COLO668 (cell line): ENCODE measurements at regions not wholly inside any gene's neighbourhood (a gene's known extent, or its start where the extent isn't known, plus 50 kb on each side); places are given as distances from the start of the nearest gene placed in this dataset.

ENCODE experiments used
- DNase-seq: peaks from one replicate; lab custom pipeline; 2025; ENCODE audit not compliant: unreplicated experiment; lab: John Stamatoyannopoulos, UW

DNA sequence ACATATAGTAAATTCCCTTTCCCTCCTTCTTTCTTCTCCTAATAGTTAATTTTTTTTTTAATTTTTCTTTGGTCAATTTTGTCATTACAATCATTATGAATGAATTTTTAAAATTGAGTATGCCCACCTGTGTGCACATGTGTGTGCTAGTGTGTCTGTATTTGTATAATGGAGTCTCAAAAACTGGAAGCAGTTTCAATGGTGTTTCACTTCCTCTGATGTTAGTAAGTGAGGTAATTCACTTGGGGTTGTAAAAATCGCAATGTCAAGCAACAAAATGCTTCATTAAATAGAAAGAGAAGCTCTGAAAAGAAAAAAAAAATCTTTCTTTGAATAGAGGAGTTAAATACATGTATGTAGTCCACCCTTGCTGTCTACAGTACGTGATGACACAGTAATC is 1467.6 kb upstream of the NUDT12 start:
- no peak for DNase-seq

DNA sequence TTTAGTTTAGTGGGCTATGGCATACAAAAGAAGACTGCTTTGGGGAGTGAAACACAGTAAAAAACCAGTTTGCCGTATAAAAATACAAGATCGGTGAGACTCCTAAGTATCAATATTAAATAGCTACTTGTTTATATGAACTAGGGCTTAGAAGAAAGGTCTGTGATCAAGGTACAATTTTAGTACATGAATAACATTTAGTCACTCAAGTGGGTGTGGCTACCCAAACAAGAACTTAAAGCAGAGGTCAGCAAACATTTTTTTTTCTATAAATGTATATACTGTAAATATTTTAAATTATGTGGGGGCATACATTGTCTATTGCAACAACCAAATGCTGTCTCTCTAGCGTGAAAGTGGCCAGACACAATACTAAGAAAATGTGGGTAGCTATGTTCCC is 1452.5 kb upstream of the NUDT12 start:
- DNase-seq = no peak

DNA sequence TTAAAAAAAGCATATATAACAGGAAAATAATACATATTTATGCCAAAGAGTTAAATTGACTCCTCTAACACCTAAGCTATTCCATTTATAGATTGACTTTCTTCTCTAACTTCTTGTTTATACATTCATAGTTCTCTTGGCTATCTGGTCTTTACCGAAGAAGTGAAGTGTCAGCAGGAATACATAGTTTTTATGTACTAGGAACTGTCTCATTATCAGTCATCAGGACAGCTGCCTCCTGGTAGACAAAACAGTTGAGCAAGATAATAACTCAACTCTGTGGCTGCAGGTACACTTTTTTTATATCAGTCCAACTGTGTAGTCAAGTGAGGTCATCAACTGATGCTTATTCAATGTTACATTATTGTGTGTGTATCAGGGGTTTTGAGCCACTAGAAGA is 1436.0 kb upstream of the NUDT12 start:
- no peak for DNase-seq

GRCh38 chr5:104998169-104998568 is 1435.6 kb upstream of the NUDT12 start:
- no peak for DNase-seq

DNA sequence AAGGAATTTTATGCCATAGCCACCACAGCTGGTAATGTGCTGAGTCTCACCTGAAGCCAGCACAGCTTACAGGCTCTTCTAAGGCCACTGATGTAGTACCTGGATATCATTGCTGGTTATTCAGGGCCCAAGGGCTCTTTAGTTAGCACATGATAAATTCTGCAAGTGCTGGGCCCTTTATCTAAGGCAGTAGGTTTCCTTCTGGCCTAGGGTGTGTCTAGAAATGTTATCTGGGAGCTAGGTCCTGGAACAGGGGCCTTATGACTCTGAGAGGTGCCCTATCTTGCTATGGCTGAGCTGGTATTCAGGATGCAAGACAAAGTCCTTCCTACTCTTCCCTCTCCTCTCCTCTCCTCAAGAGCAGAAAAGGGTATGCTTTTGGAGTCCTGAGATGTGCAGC is 1424.5 kb upstream of the NUDT12 start:
- DNase-seq = no peak

DNA sequence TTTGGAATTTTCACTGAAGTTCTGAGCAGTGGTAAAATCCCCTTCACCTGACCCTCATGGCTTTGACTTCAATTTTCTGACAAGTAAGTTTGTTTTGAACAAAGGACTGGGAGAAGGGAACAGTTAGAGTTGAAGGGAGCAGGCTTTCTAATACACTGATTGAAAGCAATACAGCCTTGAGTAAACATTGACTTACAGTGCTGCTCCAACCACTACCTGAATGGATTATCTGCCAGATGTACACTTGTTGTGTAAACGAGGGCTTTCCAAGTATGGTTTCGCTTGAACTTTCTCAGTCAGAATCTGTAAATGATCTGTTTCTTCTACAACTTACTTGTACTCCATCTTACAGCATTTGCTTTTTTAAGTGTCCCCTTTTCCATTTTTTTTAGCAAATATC is 1414.9 kb upstream of the NUDT12 start:
- no peak for DNase-seq

DNA sequence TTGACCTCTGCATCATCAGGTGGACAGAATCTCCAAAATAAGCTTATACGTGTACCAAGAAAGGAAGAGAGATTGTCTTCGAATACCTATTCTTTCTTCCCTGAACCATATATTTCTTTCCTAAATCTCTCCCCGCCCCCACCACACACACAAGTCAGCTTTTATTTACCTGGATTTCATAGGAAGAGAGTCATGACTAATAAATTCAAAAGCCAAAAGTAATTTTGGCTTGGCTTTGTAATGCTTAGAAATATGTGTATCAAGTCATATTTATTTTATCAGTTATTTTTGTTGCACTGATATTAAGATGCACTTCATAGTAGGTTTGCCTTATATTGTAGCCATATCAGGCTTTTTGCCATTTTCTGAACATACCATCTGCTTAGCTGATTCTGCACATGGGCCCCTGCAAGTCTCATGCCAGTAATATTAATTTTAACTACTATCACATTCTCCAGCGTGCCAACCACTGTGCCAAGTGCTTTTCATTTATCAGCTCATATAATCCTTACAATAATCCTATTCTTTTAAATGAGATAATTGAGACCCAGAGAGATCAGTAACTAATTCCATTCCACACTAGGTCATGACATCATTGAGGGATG is 1405.3 kb upstream of the NUDT12 start:
- DNase-seq = no peak

GRCh38 chr5:104965006-104965405 is 1402.4 kb upstream of the NUDT12 start:
- DNase-seq = no peak

DNA sequence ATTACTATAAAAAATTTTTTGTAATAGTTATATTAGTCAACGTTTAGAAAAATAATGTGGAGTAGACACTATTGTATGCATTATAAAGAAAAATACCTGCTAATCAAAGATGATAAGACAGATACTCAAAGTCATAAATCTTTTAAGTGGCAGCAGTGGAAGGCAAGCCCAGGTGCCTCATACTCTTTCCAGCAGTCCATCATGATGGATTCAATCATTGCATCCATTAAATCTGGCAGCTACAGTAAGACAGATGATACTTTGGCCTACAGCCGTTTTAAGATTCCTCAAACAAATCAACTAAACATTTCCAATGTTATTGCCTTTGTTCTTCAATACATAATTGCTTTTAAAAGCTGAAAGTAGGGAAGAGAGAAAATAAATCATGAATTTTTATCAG is 1392.9 kb upstream of the NUDT12 start:
- no peak for DNase-seq

GRCh38 chr5:104952876-104953275 is 1390.3 kb upstream of the NUDT12 start:
- no peak for DNase-seq

DNA sequence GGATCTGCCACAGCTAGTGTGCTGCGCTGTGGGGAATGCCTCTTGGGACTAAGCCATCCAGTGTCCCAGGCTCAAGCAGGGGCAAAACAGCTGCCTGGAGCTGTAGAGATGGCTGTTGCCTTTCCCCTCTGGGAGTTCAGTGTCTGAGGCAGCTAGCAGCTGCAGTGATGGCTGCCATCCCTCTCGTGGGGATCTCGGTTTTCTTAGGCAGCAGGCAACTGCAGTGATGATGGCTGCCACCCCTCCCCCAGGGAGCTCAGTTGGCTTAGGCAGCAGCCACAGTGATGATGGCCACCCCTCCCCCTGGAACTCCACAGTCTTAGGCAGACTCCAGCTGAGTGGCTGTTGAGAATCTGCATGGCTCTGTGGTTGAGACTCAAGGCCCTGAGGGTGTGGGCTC is 1389.2 kb upstream of the NUDT12 start:
- no peak for DNase-seq

DNA sequence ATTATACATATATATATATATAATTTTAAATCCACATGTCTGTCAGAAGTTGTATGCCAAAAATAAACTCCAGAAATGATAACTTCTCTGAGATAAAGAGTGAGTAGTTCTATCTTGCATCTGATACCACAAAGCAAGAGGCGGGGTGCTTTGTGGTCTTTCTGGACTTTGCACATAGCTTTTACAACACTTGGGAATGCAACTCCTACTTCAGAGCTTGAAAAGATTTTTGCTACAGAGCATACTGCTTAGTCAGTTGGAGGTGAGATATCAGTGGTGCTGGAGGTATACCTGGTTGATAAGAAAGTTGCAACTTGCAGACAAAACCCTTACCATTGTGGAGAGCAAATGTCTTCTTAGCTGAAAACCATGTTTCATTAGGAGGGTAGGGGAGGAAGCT is 1384.5 kb upstream of the NUDT12 start:
- DNase-seq = no peak

- DNase-seq = no peak
Observed at GRCh38 chr5:104942735-104943134, 1380.1 kb upstream of the NUDT12 start.

DNA sequence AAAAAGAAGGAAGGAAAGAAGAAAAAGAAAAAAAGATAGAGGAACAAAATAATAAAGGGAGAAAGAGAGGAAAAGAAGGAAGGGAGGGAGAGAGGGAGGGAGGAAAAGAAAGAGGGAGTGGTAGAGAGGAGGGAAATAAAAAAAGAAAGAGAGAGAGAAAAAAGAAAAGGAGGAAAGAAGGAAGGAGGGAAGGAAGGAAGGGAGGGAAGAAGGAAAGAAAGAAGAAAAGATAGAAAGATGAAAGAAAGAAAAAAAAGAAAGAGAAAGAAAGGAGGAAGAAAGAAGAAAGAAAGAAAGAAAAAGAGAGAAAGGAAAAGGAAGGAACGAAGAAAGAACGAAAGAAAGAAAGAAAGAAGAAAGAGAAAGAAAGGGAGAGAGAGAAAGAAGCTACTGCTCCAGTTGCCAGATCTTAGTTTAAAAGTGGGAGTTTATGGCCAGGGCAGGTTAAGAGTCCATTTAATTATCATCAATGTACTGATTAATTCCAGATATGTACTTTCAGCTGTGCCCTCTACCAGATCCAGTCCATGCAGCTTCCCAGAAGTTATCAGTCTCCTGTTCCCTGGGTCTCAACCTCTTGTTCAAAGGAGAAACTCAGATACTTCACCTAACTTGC is 1378.5 kb upstream of the NUDT12 start:
- no peak for DNase-seq

DNA sequence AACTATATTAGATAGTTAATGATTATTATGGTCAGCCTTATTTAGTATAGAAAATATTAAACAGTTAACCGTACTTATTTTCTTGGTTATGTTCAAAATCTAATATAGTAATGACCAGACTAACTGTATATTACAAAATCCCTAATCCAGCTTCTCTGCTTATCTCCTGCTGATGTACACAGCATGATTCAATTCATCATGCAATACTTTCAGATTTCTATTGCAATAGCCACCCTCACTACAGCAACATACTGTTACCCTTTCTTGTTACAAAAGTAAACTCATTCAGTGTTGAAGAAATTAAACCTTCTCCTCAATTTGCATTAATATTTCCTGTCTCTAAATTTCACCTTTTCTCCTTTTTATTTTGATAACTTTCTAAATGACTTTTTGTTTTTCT is 1375.0 kb upstream of the NUDT12 start:
- DNase-seq = no peak

- no peak for DNase-seq
Observed at GRCh38 chr5:104932431-104932830, 1369.8 kb upstream of the NUDT12 start.

GRCh38 chr5:104928906-104929520 is 1366.4 kb upstream of the NUDT12 start:
- DNase-seq = no peak

DNA sequence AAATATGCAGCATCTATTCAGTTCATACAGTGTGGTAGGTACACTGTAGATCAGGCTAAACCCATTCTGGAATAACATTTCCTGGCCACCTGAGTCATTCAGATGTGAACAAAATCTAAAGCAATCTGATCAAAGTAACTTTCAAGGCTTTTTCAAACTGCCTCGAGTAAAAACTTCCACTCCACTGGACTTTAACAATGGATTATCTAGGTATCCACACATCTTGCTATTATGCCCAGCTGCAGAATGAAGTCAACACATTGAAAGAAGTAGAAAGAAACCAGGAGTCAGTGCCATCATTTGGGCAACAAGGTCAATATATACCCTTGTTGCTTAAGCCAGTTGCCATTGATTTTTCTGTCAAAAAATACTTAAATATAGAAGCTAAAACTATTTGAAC is 1352.6 kb upstream of the NUDT12 start:
- DNase-seq = no peak

DNA sequence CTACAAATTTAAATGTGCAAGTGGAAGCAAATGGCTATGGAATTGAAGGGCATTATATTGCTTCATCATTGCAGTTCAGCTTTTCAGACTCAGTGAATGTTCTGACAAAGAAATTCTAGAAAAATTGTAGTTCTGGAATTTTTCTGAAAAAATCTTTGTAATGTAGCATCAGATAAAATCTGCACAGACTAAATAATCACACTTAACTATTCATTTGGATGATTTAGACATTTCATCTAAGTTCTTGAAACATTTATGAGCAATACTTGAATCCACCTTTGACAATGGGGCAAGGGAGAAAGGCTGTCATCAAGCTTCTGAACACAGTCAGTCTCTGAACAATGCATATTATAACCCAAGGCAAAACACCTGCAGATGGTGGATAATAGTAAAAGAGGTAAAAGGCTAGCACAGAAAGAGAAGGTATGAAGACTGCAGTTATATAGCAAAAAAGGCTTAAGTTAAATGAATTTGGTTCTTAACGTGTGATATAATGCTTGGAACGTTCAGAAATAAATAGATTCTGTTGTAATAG is 1352.0 kb upstream of the NUDT12 start:
- no peak for DNase-seq

DNA sequence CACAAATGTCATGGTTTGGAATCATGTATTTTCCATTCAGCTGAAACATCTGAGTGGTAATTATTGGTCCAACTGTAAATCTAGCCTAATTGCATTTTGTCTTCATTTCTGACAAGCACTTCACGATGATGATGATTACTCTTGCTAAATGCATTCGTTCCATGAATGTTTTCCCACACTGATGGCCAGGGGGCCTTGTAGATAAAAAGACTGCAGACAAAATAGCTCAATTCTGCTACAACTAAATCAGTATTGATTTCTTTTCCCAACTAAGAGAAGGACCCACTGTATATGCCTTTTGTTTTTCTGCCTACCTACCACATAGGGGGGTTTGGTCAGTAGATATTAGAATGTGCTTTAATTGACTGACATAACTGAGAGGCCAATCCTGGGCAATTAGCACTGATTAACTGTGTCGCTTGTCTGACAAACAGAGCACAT is 1351.3 kb upstream of the NUDT12 start:
- DNase-seq = no peak

- no peak for DNase-seq
Observed at GRCh38 chr5:104909803-104910202, 1347.2 kb upstream of the NUDT12 start.

DNA sequence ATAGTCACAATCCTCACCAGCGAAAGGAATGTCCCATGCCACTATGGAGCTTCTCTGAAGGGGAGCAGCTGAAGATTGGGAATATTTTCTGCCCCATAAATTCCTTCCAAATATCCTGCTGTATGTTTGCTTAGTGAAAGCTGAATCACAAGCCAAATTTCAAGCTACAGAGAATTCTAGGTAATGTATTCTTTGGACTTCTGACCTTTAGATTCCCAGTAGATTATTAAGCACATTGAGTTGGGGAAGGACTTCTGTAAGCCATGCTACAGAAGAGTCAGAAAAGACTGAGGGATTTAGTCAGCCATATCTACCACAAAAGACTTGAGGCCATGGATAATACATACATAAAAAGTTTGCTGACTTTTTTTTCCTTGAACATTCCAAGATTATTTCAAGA is 1342.0 kb upstream of the NUDT12 start:
- no peak for DNase-seq

DNA sequence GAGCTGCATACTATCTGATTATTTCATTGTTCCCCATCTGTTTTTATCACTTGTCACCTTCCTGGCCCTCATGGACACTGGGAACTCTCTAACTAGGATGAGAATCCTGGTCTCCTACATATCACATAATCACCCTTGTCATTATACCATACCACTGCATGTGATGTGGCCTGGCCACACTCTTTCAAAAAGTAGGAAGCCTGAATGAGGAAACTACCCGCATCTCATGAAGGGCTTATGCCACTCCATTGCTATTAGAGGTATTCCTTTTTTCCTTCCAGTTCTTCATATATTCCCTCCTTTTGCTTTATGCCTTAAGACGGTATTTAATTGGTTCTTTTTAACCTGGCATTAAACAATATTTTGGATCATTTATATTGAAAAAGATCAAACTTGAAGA is 1341.4 kb upstream of the NUDT12 start:
- no peak for DNase-seq
